GM18907 (cell line): ENCODE measurements at regions not wholly inside any gene's neighbourhood (a gene's known extent, or its start where the extent isn't known, plus 50 kb on each side); places are given as distances from the start of the nearest gene placed in this dataset.

Experiments
- ATAC-seq: cut with Tn5 transposase; IDR thresholded peaks from one replicate; pipeline ENCODE4 v1.9.1; 2021; ENCODE audit warnings: mild to moderate bottlenecking, moderate library complexity; ENCODE audit not compliant: unreplicated experiment

DNA sequence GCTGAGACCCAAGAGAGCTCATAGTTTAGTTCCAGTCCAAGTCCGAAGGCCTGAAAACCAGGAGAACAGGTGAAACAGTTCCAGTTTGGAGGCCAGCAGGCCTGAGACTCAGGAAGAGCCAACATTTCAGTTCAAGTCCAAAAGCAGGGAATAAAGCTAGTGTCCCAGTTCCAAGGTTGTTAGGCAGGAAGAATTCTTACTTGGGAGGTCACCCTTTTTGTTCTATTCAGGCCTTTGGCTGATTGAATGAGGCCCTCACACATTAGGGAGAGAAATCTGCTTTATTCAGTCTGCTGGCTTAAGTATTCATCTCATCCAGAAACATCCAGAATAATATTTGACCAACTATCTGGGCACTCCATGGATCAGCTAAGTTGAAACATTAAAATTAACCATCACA, 294.6 kb downstream of the PCNX1 start:
- ATAC-seq = no peak

DNA sequence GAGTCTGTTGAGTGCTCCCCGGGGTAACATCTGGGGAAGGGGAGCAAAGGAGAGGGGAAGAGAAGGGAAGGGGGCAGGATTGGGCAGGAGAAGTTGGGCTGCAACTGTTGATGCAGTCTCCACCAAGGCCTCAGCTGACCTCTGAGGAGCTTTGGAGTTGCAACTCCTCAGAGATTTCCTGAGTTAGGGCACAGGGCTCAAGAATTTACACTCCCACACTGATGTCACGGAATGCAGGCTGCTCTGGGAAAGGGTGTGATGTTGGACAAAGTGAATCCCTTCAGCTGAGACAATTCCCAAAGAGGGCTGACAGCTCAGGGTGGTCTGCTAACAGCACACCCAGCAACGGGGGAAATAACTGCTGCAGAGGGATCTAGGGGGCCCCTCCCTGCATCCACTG, 295.6 kb downstream of the PCNX1 start:
- no peak for ATAC-seq

DNA sequence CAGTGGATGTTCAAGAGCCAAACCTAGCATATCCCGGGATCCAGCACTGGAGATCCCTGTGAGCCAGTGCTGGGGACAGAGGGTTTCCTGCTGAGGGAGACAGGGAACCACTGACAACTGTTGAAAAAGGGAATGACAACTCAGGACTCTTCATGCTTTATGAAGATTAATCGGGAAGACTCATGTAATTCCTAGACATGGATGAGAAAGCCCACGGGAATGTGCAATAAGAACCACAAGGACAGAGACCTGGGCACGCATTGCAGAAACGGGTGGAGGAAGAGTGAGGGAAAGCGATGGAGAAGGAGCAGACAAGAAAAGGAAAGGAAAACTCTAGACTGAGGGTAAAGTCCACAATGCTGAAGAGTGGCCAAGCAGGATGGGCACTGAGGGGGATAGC, 296.0 kb downstream of the PCNX1 start:
- ATAC-seq = no peak

DNA sequence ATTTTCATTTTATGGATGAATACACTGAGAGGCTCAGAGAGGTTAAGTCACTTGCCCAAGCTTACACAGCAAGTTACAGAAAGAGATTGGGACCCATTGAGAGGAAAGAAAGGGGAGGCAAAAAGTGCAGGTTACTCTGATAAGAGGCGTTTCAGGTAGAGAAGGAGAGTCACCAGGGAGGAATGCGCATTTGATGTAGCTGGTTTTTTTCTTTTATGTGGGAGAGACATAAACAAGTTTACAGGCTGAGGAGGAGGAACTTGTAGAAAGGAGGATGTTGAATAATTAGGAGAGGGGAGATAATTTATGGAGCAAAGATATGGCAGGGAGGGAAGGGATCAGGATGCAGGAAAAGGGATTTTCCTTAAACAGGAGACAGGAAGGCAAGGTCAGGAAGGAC, 297.0 kb downstream of the PCNX1 start:
- ATAC-seq = no peak

DNA sequence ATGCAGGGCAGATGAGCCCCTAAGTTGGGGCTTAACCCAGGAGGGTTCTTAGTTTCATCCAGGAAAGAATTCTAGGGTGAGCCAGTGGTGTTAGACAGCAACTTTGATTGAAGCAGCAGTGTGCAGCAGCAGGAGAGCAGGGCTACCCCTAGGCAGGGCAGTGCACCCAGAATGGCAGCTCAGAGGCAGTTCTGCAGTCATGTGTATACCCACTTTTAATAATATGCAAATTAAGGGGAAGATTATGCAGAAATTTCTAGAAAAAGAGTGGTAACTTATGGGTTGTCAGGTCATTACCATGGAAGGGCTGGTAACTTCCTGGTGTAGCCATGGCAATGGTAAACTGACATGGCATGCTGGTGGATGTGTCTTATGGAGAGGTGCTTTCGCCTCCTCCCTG, 297.5 kb downstream of the PCNX1 start:
- no peak for ATAC-seq

DNA sequence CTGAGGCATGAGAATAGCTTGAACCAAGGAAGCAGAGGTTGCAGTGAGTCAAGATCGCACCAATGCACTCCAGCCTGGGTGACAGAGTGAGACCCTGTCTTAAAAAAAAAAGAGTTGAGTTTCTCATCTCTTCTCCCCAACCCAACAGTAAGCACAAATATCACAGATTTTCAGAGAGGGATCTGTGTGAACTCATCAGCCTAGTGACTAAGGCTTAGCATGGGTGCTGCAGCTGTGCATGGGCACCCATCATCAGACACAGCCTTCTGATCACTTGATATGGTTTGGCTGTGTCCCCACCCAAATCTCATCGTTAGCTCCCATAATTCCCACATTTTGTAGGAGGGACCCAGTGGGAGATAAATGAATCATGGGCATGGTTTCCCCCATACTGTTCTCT, 298.9 kb downstream of the PCNX1 start:
- no peak for ATAC-seq

DNA sequence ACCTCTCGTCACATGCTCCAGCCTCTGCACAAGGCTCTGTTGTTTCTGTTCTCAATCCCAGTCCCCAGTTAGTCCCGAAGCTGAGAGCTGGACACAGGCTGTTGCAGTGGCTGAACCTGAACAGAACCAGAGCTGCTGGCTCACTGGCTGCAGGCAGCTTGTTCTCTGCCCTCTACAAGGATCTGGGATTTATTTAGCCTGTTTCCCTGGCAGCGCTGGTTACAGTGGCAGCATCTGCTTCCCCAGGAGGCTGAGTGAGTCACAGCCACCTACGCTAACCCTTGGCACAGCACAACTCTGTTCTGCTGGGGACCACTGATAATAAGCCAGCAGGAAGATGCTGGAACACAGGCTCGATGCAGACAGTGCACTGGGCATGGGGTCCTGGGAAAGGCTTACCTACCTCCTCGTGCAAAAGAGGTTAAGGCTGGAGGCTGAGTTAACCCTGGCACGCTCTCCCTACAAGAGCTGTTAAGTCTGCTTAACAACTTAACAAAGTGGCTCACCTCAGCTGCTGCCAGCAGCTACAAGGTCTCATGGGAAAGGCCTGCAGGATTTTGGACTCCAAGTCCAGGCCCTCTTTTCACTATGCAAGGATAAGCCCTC, 299.6 kb downstream of the PCNX1 start:
- no peak for ATAC-seq

DNA sequence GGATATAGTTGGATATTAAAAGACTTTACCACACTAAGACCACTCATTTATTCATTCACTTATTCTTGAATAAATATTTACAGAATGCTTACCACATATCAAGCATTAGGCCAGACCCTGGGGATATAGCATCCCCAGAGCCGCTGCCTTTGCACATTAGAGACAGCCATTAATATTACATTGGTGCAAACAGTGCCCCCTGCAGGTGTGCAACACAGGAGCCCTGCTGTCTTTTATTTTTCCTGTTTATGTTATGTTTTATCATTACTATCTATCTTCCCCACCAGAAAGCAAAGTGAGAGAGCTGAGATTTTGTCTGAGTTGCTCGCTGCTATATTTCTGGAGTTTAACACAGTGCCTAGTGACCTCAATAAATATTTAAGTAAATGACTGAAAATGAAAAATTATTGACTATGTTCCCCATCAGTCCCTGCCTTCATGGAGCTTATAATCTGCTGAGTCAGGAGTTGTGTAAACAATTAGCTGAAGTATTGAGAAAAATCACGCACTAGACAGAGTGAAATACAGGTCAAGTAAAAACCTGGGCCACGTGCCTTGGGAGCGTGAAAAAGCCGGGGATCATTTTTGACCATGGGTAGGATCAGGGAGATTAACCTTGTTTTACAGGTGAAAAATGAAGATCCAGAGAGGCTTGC, 301.6 kb downstream of the PCNX1 start:
- no peak for ATAC-seq

DNA sequence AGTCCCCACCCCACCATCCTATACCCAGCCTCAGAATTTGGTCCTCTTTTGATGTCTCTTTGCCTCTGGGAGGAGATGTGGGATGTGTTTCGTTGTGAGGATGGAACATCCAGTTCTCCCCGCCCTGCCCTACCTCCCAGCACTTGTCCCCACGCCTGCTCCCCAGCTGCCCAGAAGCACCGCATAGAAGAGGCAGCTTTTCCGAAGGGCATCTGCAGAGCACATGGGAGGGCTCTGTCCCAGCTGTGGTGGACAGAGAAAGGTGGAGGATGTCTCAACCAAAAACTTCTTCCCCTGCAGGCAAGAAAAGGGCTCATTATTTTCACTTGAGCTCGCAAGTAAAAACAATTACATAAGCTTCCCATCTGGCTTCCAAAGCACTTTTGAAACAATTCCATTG, 302.6 kb downstream of the PCNX1 start:
- no peak for ATAC-seq

DNA sequence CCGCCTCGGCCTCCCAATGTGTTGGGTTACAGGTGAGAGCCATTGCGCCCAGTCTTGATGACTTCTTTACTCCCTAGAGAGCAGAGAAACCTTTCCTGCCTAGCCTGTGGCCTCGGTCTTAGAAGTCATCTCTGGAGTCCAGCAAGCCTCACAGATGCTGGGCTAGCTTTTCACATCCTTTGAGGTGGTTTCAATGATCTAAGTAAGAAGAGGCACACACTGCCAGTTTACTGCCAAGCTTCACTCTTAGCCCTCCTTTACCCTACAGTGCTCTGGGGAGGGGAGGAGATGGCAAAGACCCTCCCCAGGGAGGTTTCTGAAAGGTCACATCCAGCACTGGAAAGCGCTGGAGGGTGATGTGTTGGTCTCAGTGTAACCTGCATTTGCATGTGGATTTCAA, 304.8 kb downstream of the PCNX1 start:
- no peak for ATAC-seq

DNA sequence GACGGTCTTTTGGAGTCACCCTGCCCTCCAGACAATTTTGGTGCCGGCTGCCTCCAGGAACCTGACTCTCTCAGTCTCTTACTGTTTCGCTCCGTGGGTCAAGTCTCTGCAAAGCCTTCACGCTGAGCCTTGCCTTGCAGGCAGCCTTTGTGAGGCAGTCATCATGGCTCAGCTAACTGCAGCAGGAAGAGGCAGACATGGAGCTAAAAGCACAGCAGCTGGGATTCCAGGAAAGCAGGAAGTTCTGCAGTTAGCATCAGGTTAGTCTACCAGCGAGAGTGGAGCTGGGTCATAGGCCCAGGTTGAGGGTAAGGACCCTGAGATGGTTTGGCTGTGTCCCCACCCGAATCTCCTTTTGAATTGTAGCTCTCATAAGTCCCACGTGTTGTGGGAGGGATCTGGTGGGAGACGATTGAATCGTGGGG, 305.4 kb downstream of the PCNX1 start:
- ATAC-seq = no peak

DNA sequence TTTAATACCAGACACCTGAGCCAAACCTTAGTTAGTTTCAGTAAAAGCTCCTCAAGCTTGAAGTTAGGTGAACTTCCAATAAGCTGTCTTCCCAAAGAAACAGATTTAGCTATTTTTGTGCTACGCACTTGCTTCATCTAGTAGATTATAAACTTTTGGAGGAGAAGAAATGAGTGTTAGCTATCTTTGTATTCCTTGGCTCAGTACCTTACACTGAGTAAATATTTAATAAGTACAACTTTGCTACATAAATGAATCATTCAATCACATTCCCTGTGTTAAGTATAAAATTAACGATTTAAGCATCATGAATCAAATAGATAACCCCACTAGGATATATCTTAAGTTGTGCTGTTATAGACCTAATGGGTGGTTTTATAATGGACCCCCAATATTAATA, 307.0 kb downstream of the PCNX1 start:
- no peak for ATAC-seq

DNA sequence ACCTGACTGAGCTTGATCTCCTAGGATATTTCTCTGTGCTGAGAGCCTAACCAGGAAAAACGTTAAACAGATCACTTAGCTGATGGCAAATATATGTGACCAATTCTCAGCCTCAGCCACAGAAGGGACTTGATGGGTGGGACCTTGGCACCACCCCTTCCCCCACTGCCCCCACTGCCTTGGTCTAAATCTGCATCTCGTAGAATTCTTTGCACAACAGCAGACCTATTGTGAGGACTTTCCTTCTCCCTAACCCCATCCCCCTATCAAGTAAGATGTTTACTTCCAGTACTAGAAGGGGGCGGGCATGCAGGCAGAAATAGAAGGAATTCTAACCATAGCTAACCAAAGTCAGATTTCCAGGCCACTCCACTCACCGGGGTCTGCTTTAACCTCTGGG, 313.2 kb downstream of the PCNX1 start:
- no peak for ATAC-seq

DNA sequence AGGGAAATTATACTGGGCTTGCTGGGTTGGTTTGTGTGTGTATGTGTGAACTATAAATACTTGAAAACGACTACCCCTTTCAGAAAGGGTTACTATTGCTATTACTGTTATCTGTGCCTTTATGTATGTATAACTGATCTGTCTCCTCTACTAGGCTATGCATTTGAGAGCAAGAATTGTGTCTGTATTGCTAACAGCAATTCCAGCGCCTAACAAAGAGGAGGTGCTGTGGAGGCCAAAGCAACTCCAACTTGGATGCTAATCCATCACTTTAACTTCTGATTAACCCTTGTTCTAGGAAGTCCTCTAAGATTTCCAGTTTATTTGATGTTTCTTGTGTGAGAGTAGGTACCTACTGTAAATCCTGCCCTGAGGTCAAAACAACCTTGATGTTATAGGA, 313.9 kb downstream of the PCNX1 start:
- ATAC-seq = no peak

DNA sequence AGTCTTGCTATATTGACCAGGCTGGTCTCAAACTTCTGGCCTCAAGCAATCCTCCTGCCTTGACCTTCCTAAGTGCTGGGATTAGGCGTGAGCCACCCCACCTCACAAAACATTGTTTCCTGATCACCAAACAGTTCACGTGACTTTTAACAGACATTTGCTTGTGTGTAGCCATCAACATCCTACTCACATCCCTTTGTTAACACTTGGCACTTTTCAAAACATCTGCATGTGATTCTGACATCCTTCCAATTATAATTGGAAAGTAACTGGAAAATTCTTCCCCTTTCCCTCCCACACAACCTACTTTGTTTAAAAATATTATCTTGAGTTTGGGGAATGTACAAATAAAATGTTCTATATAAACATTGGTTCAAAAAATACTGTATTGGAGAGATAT, 317.9 kb downstream of the PCNX1 start:
- ATAC-seq = no peak

DNA sequence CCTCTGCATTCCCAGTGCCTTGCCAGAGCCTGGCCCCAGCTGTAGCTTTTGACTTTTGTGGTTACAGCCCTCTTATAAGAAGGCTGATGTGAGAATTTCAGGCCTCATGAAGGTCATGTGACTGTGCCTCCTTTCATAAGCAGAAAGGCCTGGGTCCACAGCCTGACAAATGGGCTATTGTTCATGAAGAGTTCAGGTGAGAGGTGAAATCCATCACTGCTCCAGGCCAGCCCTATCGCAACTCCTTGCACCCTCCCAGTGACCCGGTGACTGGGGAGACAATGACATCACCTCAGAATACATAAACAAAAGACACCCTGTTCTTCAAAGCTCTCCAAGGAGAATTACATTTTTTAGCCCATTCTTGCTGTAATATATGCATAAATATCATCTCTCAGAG, 321.5 kb downstream of the PCNX1 start:
- no peak for ATAC-seq

DNA sequence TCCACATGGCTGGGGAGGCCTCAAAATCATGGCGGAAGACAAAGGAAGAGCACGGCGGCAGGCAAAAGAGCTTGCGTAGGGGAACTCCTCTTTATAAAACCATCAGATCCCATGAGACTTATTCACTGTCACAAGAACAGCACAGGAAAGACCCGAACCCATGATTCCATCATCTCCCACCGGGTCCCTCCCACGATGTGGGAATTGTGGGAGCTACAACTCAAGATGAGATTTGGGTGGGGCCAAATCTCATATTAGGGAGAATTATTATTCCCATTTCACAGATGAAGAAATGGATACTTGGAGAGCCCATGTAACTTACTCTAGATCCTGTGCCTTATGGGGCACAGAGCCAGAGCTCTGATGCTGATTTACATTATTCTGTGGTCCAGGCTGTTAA, 322.6 kb downstream of the PCNX1 start:
- ATAC-seq = no peak

DNA sequence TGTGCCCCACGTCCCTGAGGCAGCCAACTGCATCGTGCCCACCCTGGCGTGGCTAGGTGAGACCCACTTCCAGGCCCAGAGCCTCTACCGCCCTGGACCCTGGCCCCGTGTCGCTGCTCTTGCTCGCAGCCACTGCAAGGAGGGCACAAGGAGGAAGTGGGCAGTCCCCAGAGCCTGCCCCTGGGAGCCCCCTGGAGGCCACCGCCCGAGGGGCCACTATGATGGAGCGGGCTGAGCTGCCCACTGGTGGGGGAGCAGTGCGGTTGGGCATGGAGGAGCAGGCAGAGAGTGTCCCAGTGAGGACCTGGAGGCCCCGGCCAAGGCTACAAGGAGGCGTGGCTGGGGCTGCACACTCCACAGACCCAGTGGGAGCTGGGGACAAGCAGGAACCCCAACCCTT, 323.6 kb downstream of the PCNX1 start:
- no peak for ATAC-seq

DNA sequence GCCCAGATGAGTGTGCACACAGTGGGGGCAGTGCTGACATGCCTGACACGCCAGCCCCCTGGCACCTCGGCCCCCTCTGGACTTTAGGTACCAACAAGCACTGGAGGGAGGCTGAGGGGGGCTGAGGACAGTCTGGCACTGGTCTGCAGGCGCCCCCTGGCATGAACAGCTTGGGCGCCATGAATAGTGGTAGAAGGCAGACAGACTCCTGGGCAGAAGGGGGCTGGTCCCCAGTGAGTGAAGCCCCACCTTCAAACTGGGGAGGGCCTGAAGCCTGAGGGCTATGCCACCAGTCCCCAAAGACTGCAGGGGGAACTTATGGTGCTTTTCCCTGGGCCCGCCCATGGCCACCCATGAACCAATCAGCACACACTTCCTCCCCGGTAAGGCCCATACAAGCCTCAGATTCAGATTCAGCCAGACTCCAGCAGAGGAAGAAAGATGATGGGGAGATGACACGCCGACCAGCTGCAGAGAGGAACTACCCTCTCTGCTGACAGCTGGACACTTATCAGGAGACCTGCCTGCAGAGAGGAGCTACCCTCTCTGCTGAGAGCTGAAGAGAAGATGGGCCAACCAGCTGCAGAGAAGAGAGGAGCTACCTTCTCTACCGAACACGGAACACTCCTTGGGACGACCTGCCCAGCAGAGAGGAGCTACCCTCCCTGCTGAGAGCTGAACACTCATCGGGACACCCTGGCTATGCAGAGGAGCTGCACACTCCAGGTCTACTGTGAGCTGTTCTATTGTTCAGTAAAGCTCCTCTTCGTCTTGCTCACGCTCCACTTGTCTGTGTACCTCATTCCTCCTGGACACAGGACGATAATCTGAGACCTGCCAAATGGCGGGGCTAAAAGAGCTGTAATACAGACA, 324.5 kb downstream of the PCNX1 start:
- ATAC-seq = peak; percentile 77

DNA sequence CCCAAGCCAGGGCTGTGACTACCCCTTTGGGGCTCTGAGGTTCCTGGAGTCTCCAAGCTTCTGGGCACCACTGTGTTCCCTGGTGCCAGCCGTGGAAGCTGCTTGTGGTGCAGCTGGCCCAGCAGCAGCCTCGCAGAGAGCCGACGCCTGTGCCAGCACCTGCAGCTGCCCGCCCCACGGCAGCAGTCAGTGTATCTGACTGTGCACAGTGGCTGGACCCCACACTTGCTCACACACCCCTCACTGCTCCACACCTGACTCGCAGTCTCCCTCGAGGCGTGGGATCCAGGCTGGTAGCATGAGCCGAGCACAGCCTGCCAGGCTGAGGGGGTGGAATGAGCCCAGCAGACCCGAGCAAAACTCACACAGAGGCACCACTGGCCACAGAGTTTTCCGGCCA, 325.2 kb downstream of the PCNX1 start:
- no peak for ATAC-seq

DNA sequence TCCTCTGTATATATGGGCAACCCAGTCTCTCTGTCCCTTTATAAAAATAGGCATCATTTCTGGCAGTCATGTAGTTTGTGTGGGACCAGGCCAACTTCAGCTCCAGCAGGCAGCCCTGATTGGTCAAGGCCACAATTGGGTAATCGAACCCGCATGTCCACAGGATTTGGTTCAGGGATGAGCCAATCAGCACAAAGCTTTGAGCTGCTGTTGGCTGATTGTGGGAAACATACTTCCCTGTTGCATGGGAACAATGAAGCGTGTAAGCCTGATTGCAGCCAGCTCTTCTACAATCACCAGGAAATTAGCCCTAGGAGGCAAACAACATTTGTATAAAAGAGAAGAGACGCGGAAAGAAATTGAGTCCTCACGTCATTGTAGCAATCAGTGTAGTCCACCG, 328.6 kb downstream of the PCNX1 start:
- ATAC-seq = no peak

DNA sequence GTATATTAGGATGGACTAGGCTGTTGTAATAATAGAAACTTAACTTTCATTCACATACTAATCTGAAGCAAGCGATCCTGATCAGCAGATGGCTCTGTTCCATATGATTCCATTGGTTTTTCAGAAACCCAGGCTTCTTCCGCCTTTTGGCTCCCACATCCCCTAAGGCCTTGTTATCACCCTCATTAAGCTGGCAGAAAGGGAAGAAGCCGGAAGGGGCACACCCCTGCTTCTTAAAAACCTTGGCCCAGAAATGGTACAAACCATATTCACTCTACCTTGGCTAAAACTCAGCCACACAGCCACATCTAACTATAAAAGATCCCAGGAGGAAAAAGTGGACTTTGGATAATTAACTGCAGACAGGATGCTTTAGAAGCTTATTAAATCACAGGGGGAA, 329.2 kb downstream of the PCNX1 start:
- no peak for ATAC-seq
